Stimulated activated CD4-positive, alpha-beta T cell treated with anti-CD3 and anti-CD28 coated beads, Interleukin-4, amount 100 ng/mL, for 1 hour (primary cell): ENCODE measurements at regions not wholly inside any gene's neighbourhood (a gene's known extent, or its start where the extent isn't known, plus 50 kb on each side); places are given as distances from the start of the nearest gene placed in this dataset.
"Not testable (repeated sequence)": the region's sequence is repeated elsewhere in the genome, so short reads cannot be mapped to it uniquely, and the experiment has no call there.

Experiments
- DNase-seq: peaks from one replicate; pipeline ENCODE4 v3.0.0-alpha.2; 2020

DNA sequence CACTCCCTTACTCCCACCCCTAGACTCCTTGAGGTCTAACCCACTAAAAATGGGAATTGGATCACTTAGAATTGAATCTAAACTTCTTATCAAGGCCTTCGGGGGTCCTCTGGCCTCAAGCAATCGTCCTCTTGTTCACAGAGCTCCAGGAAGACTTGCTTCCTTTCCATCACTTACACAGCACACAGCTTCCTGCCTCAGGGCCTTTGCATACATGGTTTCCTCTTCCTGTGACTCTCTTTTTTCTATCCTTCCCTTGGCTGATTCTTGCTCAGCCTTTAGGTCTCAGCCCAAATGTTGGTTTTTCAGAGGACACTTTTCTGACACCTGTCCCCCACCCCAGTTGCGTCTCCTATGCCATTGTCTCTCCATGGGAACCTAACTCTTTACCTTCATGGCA, 50.0 kb upstream of the ALDH1B1 start:
- no peak for DNase-seq

GRCh38 chr9:38342096-38342495, 50.4 kb upstream of the ALDH1B1 start:
- no peak for DNase-seq

DNA sequence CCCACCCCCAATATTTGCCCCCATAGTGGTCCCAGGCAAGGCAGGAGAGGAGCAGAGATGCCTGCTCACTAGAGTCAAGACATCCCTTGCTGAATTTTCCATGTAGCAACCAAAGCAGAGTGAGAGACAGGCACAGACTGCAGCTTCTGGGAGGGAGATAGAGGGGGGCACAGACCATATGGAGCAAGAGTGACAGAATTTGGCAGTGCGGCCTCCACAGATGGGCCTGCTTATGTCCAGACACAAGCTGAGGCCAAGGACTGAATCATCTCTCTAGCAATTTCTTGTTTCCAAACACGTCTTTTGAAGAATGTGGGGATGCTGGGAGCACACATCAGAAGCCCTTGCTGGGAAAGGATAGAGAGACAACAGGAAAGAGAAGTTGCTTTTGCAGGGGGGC, 53.0 kb upstream of the ALDH1B1 start:
- DNase-seq = no peak

- no peak for DNase-seq
Observed at GRCh38 chr9:38339087-38339486, 53.4 kb upstream of the ALDH1B1 start.

GRCh38 chr9:38338342-38339018, 54.0 kb upstream of the ALDH1B1 start:
- DNase-seq = no peak

DNA sequence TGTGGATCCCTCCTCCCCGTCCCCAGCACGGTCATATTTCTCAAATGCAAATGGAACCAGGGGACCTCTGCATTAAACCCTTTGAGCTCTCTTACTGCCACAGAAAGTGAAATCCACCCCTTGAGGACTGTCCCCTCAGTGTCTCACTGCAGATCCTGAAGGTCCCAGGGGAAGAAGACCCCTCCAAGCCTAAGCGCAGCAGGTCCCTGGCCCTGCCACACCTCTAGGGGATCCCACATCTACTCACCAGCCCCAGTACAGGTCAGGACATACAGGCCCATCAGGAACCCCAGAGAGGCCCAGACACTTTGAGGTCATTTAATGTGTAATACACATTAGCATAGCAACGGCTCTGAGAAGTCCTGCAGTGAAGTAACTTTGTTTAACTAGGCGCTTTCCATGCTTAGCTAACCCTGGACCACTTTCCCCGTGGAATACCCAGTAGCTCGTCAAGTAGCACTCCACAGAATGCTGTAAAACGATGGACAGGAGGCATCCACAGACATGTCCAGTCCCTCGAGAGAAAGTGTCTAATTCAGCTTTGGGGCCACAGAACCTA, 54.7 kb upstream of the ALDH1B1 start:
- DNase-seq = no peak

DNA sequence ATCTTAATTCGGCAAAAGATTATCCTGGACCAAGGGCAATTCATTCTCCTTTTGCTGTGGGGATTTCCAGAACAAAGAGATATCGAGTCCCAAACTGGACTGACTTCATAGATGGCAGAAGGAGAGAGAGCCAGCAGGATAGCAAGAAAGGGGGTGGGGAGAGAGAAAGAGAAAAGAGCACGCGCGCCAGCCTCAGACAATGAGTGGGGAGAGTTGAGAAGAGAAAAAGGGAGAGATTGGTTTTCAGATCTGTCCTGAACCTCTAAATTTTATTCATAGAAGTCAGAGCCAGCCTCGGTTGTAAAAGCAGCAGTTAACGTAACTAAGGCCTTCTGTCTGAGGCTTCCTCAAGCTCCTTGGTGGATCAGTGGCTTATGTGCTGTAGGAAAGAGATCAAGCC, 55.3 kb upstream of the ALDH1B1 start:
- DNase-seq = no peak

DNA sequence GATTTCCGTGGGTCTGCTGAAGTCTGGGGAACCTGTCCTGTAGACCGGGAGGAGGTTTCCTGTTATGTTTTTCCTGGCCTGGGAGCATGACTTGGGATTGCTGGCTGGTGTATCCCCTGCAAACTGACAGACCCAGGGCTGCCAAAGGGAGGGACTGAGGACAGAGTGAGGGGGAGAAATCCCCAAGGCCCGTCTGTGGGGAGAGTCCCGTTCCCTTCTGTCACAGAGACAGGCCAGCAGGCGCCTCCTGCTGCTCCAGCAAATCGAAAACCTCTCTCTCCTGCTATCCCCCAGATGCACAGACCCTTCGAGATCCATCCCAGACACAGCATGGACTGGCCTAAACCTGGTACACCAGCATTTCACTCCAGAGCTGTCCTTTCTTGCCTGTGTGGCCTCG, 56.2 kb upstream of the ALDH1B1 start:
- DNase-seq = no peak

DNA sequence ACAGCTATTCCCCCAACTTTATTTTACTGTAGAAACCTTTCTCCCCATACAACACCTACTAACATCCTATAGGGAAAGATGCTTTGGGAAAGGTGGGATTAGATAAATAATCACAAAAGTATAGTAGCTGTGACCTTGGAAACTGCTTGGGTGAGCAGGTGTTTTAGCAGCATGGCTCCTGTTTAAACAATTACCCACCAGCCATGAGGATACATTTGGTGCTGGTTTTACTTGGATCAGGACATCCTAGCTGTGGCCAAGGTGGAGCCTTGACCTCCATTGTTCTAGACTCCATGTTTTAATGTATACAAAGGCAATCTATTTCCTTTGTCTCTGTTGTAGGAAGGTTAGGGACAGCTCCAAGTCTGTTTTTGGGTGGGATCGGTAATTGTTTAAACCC, 56.8 kb upstream of the ALDH1B1 start:
- DNase-seq = no peak

DNA sequence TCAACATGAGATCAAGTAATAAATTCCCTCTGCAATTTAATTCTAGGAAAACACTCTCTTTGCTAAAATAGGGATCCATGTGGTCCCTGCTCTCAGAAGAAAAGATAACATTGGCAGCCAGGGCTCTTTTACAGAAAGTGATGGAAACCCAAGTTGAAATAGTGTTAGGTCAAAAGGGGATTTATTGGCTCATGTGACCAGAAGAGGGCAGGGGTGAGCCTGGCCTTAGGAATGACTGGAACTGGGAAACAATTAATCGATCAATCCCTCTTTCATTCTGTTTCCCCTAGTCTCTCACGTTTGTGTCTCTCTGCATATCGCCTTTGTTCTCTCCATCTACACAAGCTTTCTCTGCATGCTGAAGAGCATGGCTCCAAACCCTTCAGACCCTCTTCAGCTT, 58.3 kb upstream of the ALDH1B1 start:
- no peak for DNase-seq

DNA sequence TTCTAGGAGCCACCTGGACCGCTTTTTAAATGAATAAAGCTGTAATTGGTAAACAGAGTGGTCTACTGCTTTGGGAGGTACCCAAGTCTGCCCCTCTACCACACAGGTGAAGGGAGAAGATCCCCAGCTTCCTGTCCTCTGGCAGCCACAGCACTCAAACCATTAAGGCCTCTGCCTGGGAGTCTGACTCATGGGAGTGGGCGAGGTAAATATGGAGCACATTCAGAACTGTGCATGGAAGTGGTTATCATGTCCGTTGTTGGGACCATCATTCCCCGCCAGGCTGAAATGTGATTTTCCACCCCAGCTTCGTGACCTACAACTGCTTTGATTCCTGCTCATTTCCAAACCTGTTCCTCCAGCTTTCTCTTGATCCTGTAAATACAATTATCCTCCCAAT, 59.5 kb upstream of the ALDH1B1 start:
- DNase-seq = no peak

DNA sequence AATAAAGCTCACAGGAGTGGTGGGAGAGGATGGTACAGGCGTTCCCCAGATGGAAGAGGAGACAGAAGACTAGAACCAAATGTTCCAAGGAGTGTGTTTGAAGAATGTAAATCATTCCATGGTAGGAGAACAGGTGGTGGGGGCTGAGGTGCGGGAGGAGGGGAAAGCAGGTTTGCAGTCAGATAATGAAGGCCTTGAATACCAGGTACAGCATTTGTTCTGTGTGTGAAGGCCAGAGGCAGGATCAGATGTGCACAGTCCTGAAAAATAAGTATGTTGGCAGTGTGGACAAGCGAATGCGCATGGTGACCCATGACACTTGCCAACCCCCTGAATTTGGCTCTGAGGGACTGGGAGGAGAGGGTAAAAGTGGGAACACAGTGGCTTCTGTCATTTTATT, 59.9 kb upstream of the ALDH1B1 start:
- DNase-seq = no peak

DNA sequence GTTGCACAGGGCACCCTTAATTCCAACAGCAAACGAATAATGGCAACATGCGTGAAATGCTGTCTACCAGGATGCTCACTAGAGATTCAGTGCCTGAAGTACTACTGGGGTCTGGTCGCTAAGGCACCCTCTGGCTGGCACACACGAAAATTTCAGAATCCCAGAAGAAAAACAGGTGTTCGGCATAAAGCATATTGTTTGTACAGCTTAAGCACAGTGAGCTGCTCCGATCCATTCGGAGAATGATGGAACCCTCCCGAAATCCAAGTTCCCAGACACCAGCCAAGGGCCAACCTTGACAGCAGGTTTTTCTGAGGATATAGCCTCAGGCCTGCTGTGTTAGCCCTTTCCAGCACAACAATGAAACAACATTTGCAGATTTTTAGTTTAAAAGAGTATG, 61.4 kb upstream of the ALDH1B1 start:
- no peak for DNase-seq

- DNase-seq = no peak
Observed at GRCh38 chr9:38329968-38330367, 62.5 kb upstream of the ALDH1B1 start.

DNA sequence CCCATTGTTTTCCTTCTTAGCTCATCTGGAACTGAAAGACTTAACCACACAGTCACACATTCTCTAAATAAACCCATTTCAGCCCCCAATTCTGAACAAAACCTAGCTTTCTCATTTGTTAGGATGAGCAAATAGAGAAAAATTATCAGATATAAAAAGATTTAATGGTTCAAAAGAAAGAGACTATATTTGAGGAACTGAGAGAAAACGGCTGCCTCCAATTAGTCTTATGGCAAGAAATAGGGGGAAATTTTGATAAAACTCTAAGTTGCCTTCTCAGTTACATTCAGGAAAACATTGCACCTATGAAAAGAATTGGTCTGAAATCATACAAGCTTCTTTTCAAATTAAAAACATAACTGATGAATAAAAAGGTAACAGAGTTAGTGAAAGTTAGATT, 63.7 kb upstream of the ALDH1B1 start:
- DNase-seq = no peak

DNA sequence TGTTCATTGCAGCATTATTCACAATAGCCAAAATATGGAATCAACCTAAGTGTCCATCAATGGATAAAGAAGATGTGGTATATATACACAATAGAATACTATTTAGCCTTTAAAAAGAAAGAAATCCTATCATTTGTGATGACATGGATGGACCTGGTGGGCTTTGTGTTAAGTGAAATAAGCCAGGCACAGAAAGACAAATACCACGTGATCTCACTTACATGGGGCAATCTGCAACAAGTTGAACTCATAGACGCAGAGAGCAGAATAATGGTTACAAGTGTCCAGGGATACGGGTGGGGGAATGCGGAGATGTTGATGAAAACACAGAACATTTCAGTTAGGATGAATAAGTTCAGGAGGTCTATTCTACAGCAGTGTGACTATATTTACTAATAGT, 66.4 kb upstream of the ALDH1B1 start:
- DNase-seq = no peak

- DNase-seq = not testable (repeated sequence)
Observed at GRCh38 chr9:38324213-38324612, 68.3 kb upstream of the ALDH1B1 start.

GRCh38 chr9:38322937-38323336, 69.6 kb upstream of the ALDH1B1 start:
- no peak for DNase-seq

- no peak for DNase-seq
Observed at GRCh38 chr9:38319496-38320173, 72.9 kb upstream of the ALDH1B1 start.

DNA sequence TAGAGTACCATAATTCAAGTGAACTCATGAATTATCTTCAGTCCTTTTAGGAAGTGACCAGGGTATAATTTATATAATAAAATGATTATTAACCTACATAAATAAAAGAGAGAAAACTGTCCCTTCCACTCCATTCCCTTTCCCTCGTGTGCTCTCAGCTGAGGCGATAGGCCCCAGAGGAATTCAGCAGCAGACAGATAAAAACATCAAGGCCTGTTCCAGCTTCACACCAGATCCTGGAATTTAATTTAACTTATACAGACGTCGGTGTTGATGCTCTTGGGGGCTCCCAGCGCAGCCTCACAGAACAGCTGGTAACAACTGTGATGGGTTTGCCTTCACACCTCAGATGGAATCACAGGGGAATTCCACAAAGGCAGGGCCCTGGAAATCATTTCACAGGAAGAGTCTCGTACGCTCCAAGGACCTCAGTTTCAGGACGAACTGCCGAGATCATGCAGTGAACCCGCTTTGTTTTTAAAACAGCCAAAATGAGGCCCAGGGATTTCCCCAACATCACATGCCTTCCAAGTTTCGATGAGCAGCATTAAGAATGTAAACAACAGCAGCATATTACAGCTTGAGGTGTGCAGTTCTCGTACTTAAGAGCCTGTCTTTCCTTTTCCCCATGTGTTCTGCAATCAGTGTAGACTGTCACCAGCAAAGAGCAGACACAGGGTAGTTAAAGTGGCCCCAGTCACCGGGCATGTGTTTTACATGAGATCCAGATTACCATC, 73.6 kb upstream of the ALDH1B1 start:
- no peak for DNase-seq

GRCh38 chr9:38316166-38316780, 76.2 kb upstream of the ALDH1B1 start:
- no peak for DNase-seq

GRCh38 chr9:38315085-38315595, 77.4 kb upstream of the ALDH1B1 start:
- DNase-seq = no peak

DNA sequence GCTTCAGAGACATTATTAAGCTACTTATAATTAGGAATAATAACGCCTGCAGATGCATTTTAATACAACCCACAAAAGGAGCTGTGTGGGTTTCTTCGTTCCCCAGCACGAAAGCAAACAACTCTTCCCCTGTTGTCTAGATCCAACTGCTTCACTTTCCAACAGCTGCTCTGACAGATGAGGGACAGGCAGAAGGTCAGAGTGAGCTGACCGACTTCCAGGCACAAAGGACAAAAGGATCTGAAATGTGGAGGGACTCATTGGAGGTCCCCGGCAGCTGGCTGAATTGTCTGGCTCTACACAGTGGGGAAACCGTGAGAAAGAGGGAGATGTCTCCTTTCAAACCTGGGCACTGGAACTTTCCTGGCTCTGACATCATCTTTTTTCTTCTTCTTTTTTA, 79.1 kb upstream of the ALDH1B1 start:
- DNase-seq = no peak
